Tongue (tissue), 1 donor: ENCODE measurements at regions not wholly inside any gene's neighbourhood (a gene's known extent, or its start where the extent isn't known, plus 50 kb on each side); places are given as distances from the start of the nearest gene placed in this dataset.
A peak's percentile ranks its signal among the peaks of the same experiment; 100 is the strongest.
"Not testable (repeated sequence)": the region's sequence is repeated elsewhere in the genome, so short reads cannot be mapped to it uniquely, and the experiment has no call there.

Experiments
- DNase-seq: peaks from one replicate; pipeline ENCODE4 v3.0.0-alpha.2; 2015

GRCh38 chr9:124084087-124084486 is 72.5 kb downstream of the LHX2 start:
- no peak for DNase-seq

DNA sequence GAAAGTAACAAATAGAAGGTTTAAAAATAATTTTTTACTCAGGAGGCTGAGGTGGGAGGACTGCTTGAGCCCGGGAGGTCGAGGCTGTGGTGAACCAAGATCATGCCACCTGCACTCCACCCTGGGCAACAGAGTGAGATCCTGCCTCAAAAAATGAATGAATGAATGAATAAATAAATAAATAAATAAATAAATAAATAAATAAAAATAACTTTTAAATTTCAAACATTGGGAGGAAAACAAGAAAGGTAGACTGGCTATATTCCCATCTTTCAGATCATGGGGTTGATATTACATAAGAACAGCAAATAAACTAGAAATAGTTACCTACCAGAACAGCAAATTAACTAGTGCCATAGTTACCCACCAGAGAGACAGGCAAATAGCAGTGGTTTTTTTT is 75.7 kb downstream of the LHX2 start:
- DNase-seq = no peak

GRCh38 chr9:124088476-124088837 is 76.9 kb downstream of the LHX2 start:
- DNase-seq = peak; percentile 57

GRCh38 chr9:124089631-124090488 is 78.3 kb downstream of the LHX2 start:
- DNase-seq = not testable (repeated sequence)

- no peak for DNase-seq
These were observed 86.8 kb downstream of the LHX2 start for GRCh38 chr9:124098141-124098905.

DNA sequence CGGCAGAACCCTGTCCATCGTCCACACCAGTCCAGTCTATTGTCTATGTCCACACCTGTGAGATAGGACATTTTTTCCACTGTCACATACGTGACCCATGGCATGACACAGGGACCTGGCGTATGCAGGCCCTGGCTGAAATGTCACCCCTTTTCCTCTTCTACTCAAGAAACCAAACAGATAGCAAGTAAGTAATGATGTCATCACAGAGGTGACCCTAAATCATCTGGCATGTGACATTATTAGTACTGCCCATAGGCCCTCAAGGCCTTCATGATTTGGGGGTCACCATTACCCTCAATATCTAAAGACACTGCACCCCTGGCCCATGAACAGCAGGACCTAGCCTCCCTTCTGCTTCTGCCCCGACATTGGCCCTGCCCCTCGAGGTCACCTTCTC is 88.3 kb downstream of the LHX2 start:
- DNase-seq = no peak

- no peak for DNase-seq
These were observed 89.8 kb downstream of the LHX2 start for GRCh38 chr9:124101215-124101968.

GRCh38 chr9:124101969-124102345 is 90.4 kb downstream of the LHX2 start:
- DNase-seq = no peak

GRCh38 chr9:124102363-124102762 is 90.8 kb downstream of the LHX2 start:
- DNase-seq = no peak

GRCh38 chr9:124105266-124105665 is 93.7 kb downstream of the LHX2 start:
- DNase-seq = no peak

DNA sequence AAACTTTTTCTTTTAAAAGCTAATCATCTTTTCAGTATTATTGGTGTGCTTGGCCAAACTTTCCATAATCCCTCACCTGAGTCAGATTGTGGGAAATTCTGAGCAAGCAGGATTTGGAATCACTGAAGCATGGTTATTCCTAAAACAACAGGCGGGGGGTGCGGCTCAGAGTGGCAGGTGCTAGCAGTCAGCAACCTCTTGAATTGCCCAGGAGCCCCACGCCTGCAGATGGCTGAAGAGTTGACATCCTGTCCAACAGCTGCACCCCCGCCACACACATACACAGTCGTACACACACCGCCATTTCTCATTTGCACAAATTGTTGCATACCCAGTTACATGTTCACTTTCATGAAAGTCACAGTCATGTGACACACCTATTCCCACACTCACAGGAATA is 96.6 kb downstream of the LHX2 start:
- no peak for DNase-seq

- DNase-seq = peak; percentile 93
These were observed 98.8 kb downstream of the LHX2 start for GRCh38 chr9:124110307-124110915.

DNA sequence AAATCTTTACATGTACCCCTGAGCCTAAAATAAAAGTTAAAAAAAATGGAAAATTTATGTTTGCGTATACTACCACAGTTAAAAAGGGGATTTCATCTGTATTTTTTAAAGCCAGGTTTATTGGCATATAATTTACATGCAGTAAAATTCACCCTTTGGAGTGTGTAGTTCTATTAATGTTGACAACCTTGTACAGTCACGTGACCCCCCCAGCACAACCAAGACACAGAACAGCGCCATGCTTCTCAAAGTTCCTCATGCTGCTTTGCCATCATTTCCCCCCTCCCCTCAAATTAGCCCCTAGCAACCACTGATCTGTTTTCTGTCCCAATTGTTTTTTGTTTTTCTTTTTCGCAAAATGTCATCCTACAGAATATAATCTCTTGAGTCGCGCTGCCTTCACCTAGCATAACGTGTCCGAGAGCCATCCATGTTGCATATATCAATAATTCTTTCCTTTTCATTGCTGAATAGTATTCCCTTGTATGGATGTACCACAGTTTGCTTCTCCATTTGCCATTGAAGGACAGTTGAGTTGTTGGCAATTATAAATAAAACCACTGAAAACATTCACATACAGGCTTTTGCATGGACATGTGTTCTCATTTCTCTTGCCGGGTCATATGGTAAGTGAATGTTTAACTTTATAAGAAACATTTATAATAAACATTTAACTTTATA is 105.3 kb downstream of the LHX2 start:
- no peak for DNase-seq

GRCh38 chr9:124118894-124119293 is 107.3 kb downstream of the LHX2 start:
- DNase-seq = no peak

- DNase-seq = no peak
These were observed 108.7 kb downstream of the LHX2 start for GRCh38 chr9:124120272-124120671.

DNA sequence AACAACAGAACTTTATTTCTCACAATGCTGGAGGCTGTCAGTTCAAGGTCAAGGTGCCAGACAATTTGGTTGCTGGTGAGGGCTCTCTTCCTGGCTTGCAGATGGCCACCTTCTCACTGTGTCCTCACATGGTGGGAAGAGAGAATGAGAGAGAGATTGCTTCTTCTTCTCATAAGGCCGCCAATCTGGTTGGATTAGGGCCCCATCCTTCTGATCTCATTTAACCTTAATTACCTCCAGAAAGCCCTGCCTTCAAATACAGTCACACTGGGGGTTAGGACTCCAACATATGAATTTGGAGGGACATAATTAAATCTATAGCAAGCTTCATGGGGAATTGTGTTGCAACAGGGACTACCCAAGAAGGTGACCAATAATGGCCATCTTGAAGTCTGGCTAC is 110.2 kb downstream of the LHX2 start:
- no peak for DNase-seq

DNA sequence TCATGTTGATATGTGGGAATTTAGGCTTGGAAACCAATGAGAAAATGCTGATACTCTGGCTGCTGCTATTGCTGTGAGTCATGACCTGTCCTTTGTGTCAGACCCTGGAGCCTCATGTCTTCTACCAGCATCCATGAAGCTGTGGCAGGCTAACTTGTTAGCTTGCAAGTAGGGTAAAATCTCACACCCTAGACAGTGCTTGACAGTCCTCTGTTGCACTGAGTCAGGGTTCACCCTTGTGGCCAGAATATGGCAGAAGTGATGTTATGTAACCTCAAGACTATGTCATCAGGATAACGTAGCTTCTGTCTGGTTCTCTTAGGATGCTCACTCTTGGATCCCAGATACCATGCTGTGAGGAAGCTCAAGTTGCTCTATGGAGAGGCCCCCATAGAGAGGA is 110.8 kb downstream of the LHX2 start:
- no peak for DNase-seq

DNA sequence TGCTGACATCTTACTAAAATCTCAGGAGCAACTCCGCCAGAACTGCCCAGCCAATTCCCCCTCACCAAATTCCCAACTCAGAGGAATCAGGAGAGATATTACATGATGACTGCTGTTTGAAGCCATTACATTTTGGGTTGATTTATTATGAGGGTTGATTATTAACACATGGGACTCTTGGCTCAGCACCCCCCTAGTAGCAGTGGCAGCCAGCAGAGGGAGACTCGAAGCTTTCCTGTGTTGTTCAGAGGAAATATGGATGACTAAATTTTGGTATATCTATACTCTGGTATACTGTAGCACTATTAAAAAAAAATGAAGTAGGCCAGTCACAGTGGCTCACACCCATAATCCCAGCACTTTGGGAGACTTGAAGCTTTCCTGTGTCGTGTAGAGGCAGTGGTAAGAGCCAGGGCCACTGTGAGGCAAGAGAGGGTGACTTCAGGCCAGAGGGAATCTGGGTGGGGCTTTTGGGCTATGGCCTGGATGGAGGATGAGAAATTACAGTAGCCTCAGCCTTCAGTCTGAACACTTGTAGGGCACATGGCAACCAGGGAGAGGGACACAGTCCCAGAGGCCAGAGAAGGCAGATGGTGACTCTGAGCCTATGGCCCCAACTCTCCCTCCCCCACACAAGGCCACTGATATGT is 111.4 kb downstream of the LHX2 start:
- no peak for DNase-seq

DNA sequence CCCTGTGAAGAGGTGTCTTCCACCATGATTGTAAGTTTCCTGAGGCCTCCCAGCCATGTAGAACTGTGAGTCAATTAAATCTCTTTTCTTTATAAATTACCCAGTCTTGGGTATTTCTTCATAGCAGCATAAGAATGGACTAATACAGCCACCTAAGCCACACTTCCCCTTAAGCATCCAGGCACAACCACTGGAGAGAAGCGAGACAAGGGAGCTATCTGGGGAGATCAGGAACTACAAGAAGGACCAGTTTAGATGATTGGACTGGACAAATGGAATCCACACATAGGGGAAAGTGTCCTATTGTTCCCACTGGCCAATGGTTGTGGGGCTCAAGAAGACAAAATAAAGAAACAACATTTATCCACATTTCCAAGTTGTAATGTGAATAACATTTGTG is 112.1 kb downstream of the LHX2 start:
- DNase-seq = not testable (repeated sequence)

DNA sequence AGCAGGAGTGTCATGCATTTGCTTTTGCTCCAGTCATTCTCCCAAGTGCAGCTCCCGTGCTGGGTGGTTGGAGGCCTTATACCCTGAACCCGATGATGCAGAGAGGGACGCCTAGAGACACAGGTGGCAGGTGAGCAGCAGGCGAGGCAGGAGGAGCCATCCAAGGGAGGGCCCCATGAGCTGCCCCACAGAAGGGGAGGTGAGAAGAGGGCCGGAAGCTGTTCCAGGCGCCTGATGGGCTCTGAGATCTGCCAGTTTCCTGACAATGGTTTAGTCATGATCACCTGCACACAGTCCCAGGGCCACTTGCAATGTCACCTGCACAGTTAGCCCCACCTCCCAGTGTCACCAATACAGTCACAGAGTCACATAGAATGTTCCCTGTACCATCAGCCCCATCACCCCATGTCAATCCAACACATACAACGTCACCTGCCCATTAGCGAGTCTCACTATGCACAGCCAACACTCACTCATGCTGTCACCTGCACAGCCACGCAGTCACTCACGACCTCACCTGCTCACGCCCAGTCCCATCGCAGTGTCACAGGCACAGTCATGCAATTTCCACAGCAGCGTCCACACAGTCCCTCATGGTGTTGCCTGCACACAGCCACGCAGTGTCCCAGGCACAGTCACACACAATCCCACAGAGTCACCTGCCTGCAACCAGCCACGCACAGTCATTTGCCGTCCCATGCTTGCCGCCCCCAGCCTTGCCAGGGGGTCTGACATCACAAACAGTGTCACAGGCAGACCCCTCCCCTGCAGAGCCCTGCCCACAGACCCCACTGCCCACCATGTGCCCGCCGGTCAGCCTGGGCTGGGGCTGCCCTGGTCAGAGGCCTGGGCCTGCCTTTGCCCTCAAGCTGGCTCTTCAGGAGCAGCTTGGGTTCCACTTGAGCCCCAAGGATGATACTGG is 113.4 kb downstream of the LHX2 start:
- no peak for DNase-seq
